Heart left ventricle (tissue), 13 donors: ENCODE measurements at regions not wholly inside any gene's neighbourhood (a gene's known extent, or its start where the extent isn't known, plus 50 kb on each side); places are given as distances from the start of the nearest gene placed in this dataset.

Experiments
- POLR2A ChIP-seq, 2 donors: fragments of 450-650 bp; IDR thresholded peaks; one replicate each; pipeline ENCODE4 v1.6.1; 2017; ENCODE audit warnings: antibody characterized with exemption in 2 of 2, mild to moderate bottlenecking in 2 of 2, moderate library complexity in 2 of 2
- TF ChIP-seq, protein P1 (sequence below), 12 donors: fragments of 200-600 bp; sonication (generic) in 4 of 12; IDR thresholded peaks; one replicate each; pipeline versions ENCODE4 v1.5.0 to v1.8.0; 2018 to 2022; ENCODE audit warnings: antibody characterized with exemption in 12 of 12, mild to moderate bottlenecking in 5 of 12
- donor health status: ischemic (EF 13 %, LVEDD 7.1; RV severe dilation, severe dysfunction).
- donor health status: DM: no; HTN: yes; CAD: no.
- donor health status: DM: no; HTN: no; CAD: no.
- donor health status: ischemic (EF 25% LVEDD 6.9; RV normal size, moderate dysfunction).
- donor health status: ischemic (EF 25% LVEDD 5.7; RV mildly dilated, moderate dysfunction).
- donor health status: ischemic (EF 35%, LVEDD 5.7; RV mildly dilated, moderate dysfunction).
- donor health status: nonischemic (EF 11% LVEDD 7.7; RV severe dilation, severe dysfunction).
- donor health status: DM: yes; HTN: yes; CAD: no.
- donor health status: PGD.
- donor health status: ischemic (EF 29% LVEDD 5.4; RV normal size, mild dysfunction).
- donor health status: nonischemic (EF 23%, LVEDD 6.1; RV moderate dilation, normal function).

DNA sequence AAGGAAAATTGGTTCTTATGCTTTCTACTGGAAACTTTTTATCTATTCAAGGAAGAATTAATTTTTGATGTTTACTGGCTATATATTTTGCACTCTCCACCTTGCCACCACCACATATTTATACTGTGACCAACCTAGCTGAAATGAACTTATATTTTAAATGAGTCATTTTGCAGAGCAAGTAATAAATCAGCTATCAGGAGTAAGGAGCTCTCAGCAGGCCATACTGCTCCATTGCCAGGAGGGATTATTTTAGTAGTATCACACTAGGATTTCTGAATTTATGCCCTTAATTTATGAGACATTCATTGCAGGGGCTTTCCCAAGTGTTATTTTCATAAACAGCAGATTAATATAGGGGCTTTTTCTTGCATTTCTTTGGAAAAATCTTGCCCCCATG, 125.8 kb upstream of the CYP1B1 start:
- TF ChIP-seq, protein P1, sequence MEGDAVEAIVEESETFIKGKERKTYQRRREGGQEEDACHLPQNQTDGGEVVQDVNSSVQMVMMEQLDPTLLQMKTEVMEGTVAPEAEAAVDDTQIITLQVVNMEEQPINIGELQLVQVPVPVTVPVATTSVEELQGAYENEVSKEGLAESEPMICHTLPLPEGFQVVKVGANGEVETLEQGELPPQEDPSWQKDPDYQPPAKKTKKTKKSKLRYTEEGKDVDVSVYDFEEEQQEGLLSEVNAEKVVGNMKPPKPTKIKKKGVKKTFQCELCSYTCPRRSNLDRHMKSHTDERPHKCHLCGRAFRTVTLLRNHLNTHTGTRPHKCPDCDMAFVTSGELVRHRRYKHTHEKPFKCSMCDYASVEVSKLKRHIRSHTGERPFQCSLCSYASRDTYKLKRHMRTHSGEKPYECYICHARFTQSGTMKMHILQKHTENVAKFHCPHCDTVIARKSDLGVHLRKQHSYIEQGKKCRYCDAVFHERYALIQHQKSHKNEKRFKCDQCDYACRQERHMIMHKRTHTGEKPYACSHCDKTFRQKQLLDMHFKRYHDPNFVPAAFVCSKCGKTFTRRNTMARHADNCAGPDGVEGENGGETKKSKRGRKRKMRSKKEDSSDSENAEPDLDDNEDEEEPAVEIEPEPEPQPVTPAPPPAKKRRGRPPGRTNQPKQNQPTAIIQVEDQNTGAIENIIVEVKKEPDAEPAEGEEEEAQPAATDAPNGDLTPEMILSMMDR (IDR thresholded peaks at IDR 0.05), result no peak
- TF ChIP-seq POLR2A (IDR thresholded peaks at IDR 0.05), result no peak
